GM23338 (cell line): ENCODE measurements at regions not wholly inside any gene's neighbourhood (a gene's known extent, or its start where the extent isn't known, plus 50 kb on each side); places are given as distances from the start of the nearest gene placed in this dataset.

ENCODE experiments used
- ATAC-seq: fragments of 200-7000 bp; cut with Tn5 transposase; 3 replicates; pipeline ENCODE4 v1.9.1; 2020
- DNase-seq: peaks from one replicate; pipeline ENCODE4 v3.0.0-alpha.2; 2015; ENCODE audit warnings: low spot score
- H2AFZ ChIP-seq: fragments of 200-600 bp; sonication (generic); 2 replicates; pipeline ENCODE4 v1.8.0; 2016; ENCODE audit warnings: antibody characterized with exemption, mild to moderate bottlenecking, moderate library complexity
- H3F3A ChIP-seq: fragments of 200-600 bp; sonication (generic); replicated peaks from 2 replicates; pipeline ENCODE4 v1.8.0; 2017; ENCODE audit warnings: antibody characterized with exemption, mixed run types, low read depth
- H3K27ac ChIP-seq: fragments of 200-600 bp; sonication (generic); 2 replicates; pipeline ENCODE4 v1.6.1; 2016; ENCODE audit warnings: low read depth
- H3K27me3 ChIP-seq: fragments of 200-600 bp; sonication (generic); 2 replicates; pipeline ENCODE4 v1.8.0; 2016; ENCODE audit warnings: mild to moderate bottlenecking, mixed run types, moderate library complexity; ENCODE audit not compliant: insufficient read depth
- H3K36me3 ChIP-seq: fragments of 200-600 bp; sonication (generic); 2 replicates; pipeline ENCODE4 v1.8.0; 2016; ENCODE audit warnings: mild to moderate bottlenecking; ENCODE audit not compliant: insufficient read depth
- H3K4me1 ChIP-seq: fragments of 200-600 bp; sonication (generic); 2 replicates; pipeline ENCODE4 v1.8.0; 2016; ENCODE audit warnings: mild to moderate bottlenecking, moderate library complexity; ENCODE audit not compliant: insufficient read depth
- H3K4me2 ChIP-seq: fragments of 200-600 bp; sonication (generic); 2 replicates; pipeline ENCODE4 v1.7.1; 2017; ENCODE audit warnings: mixed run types
- H3K4me3 ChIP-seq: fragments of 200-600 bp; sonication (generic); 2 replicates; pipeline ENCODE4 v1.6.1; 2016; ENCODE audit warnings: mixed run types
- H3K79me2 ChIP-seq: fragments of 200-600 bp; sonication (generic); replicated peaks from 2 replicates; pipeline ENCODE4 v1.8.0; 2017; ENCODE audit warnings: mild to moderate bottlenecking; ENCODE audit not compliant: insufficient read depth
- H3K9me2 ChIP-seq: fragments of 200-600 bp; sonication (generic); 2 replicates; pipeline ENCODE4 v1.8.0; 2017; ENCODE audit not compliant: insufficient read depth
- H4K20me1 ChIP-seq: fragments of 200-600 bp; sonication (generic); replicated peaks from 2 replicates; pipeline ENCODE4 v1.8.0; 2017; ENCODE audit warnings: mild to moderate bottlenecking; ENCODE audit not compliant: insufficient read depth
- H3K27ac Mint-ChIP-seq: 2 replicates; pipeline ENCODE4 v1.8.0; 2020; ENCODE audit warnings: inconsistent platforms, mild to moderate bottlenecking, moderate library complexity, mixed read lengths
- H3K27me3 Mint-ChIP-seq: 3 replicates; pipeline ENCODE4 v1.8.0; 2022; ENCODE audit warnings: low read depth, mild to moderate bottlenecking, moderate library complexity, mixed read lengths, inconsistent platforms; ENCODE audit not compliant: insufficient read depth, poor library complexity
- H3K36me3 Mint-ChIP-seq: 3 replicates; pipeline ENCODE4 v1.8.0; 2021; ENCODE audit warnings: low read depth, mild to moderate bottlenecking, inconsistent platforms, moderate library complexity, mixed read lengths
- H3K4me1 Mint-ChIP-seq: 3 replicates; pipeline ENCODE4 v1.8.0; 2020; ENCODE audit warnings: mild to moderate bottlenecking, inconsistent platforms, mixed read lengths
- H3K4me3 Mint-ChIP-seq: 3 replicates; pipeline ENCODE4 v1.8.0; 2021; ENCODE audit warnings: moderate library complexity, mild to moderate bottlenecking, inconsistent platforms, mixed read lengths
- H3K9me3 Mint-ChIP-seq: 3 replicates; pipeline ENCODE4 v1.8.0; 2020; ENCODE audit warnings: moderate library complexity, mild to moderate bottlenecking, inconsistent platforms, mixed read lengths
- CREB1 ChIP-seq: fragments of 250-450 bp; sonication (Bioruptor Pico); IDR thresholded peaks from 2 replicates; pipeline ENCODE4 v1.5.0; 2020; ENCODE audit warnings: low read depth, mild to moderate bottlenecking, moderate library complexity
- CTCF ChIP-seq, 2 experiments: fragments of 200-600 bp in 1 of 2; sonication (generic) in 1 of 2; conservative IDR thresholded peaks; 2 replicates each; pipeline versions ENCODE4 v1.5.1 to v1.6.1; 2016 to 2017; ENCODE audit warnings: antibody characterized with exemption in 2 of 2, low read depth in 2 of 2, mild to moderate bottlenecking in 2 of 2, moderate library complexity in 1 of 2
- ETS1 ChIP-seq: IDR thresholded peaks from 2 replicates; pipeline ENCODE4 v1.6.1; 2016; ENCODE audit warnings: antibody characterized with exemption
- EZH2 ChIP-seq: fragments of 200-600 bp; sonication (generic); IDR thresholded peaks from one replicate; pipeline ENCODE4 v1.8.0; 2017; ENCODE audit warnings: antibody characterized with exemption, mild to moderate bottlenecking, low read depth; ENCODE audit not compliant: unreplicated experiment
- EZH2phosphoT487 ChIP-seq: fragments of 200-600 bp; sonication (generic); IDR thresholded peaks from one replicate; pipeline ENCODE4 v1.8.1; 2018; ENCODE audit warnings: antibody characterized with exemption; ENCODE audit not compliant: unreplicated experiment
- JUNB ChIP-seq: IDR thresholded peaks from one replicate; pipeline ENCODE4 v1.6.1; 2016; ENCODE audit warnings: antibody characterized with exemption; ENCODE audit not compliant: unreplicated experiment
- NANOG ChIP-seq: IDR thresholded peaks from 2 replicates; pipeline ENCODE4 v1.6.1; 2016; ENCODE audit warnings: antibody characterized with exemption, borderline replicate concordance
- POLR2AphosphoS5 ChIP-seq: IDR thresholded peaks from 2 replicates; pipeline ENCODE4 v1.6.1; 2016; ENCODE audit warnings: antibody characterized with exemption, low read depth
- STAT1 ChIP-seq: IDR thresholded peaks from one replicate; pipeline ENCODE4 v1.6.1; 2016; ENCODE audit warnings: antibody characterized with exemption; ENCODE audit not compliant: unreplicated experiment
- ZNF114 ChIP-seq: fragments of 250-450 bp; sonication (Bioruptor Pico); IDR thresholded peaks from 2 replicates; pipeline ENCODE4 v1.5.0; 2020; ENCODE audit warnings: mild to moderate bottlenecking, moderate library complexity
- ZNF331 ChIP-seq: fragments of 250-450 bp; sonication (Bioruptor Pico); IDR thresholded peaks from 2 replicates; pipeline ENCODE4 v1.5.0; 2020; ENCODE audit warnings: low read depth, mild to moderate bottlenecking, moderate library complexity
- ZNF462 ChIP-seq: fragments of 250-450 bp; sonication (Bioruptor Pico); IDR thresholded peaks from 2 replicates; pipeline ENCODE4 v1.5.0; 2020; ENCODE audit warnings: mild to moderate bottlenecking, moderate library complexity
- TF ChIP-seq, protein P1 (sequence below): IDR thresholded peaks from one replicate; pipeline ENCODE4 v1.6.1; 2018; ENCODE audit warnings: antibody characterized with exemption; ENCODE audit not compliant: unreplicated experiment

DNA sequence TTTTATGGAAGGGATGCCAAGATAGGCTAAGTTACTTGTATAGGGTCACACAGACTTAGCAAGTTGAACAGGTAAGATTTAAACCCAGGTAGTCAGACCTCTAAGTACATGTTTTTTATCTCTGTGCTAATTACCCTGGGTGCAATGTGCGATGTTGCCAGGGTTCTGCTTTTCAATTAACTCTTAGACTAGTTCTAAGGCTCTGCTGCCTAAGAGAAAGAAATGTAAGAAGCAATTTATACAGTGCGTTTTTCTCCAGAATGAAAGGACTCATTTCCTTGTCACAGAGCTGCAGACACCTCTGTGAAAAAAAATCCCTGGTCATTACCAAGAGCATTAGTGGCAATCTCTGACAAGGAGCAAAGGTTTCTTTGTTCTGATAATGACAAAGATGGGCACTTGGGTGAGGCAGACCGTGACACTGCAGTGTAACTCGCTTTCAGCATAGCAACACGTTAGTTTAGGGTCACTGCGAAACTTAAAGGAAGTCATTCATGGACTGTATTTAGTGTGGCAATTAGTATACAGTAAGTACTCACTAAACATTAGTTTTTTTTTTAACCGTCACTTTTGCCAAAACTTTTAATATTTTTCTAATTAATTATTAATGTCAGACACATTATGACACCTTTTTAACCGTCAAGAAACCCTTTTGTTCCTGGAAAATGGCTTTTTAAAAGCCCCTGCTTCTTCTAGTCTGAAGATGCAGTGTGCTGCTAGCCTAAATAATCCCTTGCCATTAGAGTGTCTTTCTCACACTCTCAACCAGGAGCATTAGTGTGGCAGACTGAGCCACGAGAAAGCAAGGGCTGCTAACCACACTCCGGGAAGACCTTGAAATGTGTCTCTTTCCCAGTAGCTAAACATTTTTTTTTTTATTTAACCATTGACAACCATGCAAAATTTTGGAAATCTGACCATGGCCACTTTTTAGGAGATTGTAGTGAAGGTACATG lies 520.0 kb upstream of the C9orf72 start:
- no peak for TF ChIP-seq ETS1
- TF ChIP-seq ZNF462 (CRISPR knock-in tag): no peak
- TF ChIP-seq ZNF331 (CRISPR knock-in tag): no peak
- no peak for TF ChIP-seq ZNF114
- TF ChIP-seq EZH2: no peak
- TF ChIP-seq POLR2AphosphoS5: no peak
- no peak for TF ChIP-seq CREB1 (CRISPR knock-in tag)
- TF ChIP-seq STAT1: no peak
- TF ChIP-seq JUNB: no peak
- TF ChIP-seq, protein P1, sequence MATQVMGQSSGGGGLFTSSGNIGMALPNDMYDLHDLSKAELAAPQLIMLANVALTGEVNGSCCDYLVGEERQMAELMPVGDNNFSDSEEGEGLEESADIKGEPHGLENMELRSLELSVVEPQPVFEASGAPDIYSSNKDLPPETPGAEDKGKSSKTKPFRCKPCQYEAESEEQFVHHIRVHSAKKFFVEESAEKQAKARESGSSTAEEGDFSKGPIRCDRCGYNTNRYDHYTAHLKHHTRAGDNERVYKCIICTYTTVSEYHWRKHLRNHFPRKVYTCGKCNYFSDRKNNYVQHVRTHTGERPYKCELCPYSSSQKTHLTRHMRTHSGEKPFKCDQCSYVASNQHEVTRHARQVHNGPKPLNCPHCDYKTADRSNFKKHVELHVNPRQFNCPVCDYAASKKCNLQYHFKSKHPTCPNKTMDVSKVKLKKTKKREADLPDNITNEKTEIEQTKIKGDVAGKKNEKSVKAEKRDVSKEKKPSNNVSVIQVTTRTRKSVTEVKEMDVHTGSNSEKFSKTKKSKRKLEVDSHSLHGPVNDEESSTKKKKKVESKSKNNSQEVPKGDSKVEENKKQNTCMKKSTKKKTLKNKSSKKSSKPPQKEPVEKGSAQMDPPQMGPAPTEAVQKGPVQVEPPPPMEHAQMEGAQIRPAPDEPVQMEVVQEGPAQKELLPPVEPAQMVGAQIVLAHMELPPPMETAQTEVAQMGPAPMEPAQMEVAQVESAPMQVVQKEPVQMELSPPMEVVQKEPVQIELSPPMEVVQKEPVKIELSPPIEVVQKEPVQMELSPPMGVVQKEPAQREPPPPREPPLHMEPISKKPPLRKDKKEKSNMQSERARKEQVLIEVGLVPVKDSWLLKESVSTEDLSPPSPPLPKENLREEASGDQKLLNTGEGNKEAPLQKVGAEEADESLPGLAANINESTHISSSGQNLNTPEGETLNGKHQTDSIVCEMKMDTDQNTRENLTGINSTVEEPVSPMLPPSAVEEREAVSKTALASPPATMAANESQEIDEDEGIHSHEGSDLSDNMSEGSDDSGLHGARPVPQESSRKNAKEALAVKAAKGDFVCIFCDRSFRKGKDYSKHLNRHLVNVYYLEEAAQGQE: no peak
- TF ChIP-seq EZH2phosphoT487: no peak
- TF ChIP-seq CTCF (conservative IDR thresholded peaks at IDR 0.05; ENCODE audit: low read depth in 2 of 2): no peak
- no peak for TF ChIP-seq NANOG
- Histone ChIP-seq H3K79me2 (no peaks in the 10 kb centered on the region), H3K9me2 (no peaks in the 10 kb centered on the region), H3K27ac (no peak overlapping the region), H3K27me3 (no peaks in the 10 kb centered on the region), H3K4me1 (no peaks in the 10 kb centered on the region), H4K20me1 (no peaks in the 10 kb centered on the region), H3K4me3 (no peak overlapping the region), H3K36me3 (no peaks in the 10 kb centered on the region), H3K4me2 (no peak overlapping the region), H2AFZ (peak overlapping the region; percentile 52; the same call in 1 of the 2 replicates), H3F3A (no peaks in the 10 kb centered on the region)
- DNase-seq (no peak), ATAC-seq (no peak; the same call in 2 of the 3 replicates)
- Mint-ChIP-seq H3K4me1 (no peaks in the 10 kb centered on the region), H3K4me3 (no peak overlapping the region), H3K27me3 (no peaks in the 10 kb centered on the region), H3K9me3 (no peaks in the 10 kb centered on the region), H3K27ac (no peak overlapping the region), H3K36me3 (no peaks in the 10 kb centered on the region)
